LNCAP (cell line): ENCODE measurements at regions not wholly inside any gene's neighbourhood (a gene's known extent, or its start where the extent isn't known, plus 50 kb on each side); places are given as distances from the start of the nearest gene placed in this dataset.

ENCODE experiments used
- TF ChIP-seq, protein P1 (sequence below): fragments of 450-650 bp; IDR thresholded peaks from 2 replicates; pipeline ENCODE4 v1.5.1; 2017; ENCODE audit warnings: mild to moderate bottlenecking

- TF ChIP-seq, protein P1, sequence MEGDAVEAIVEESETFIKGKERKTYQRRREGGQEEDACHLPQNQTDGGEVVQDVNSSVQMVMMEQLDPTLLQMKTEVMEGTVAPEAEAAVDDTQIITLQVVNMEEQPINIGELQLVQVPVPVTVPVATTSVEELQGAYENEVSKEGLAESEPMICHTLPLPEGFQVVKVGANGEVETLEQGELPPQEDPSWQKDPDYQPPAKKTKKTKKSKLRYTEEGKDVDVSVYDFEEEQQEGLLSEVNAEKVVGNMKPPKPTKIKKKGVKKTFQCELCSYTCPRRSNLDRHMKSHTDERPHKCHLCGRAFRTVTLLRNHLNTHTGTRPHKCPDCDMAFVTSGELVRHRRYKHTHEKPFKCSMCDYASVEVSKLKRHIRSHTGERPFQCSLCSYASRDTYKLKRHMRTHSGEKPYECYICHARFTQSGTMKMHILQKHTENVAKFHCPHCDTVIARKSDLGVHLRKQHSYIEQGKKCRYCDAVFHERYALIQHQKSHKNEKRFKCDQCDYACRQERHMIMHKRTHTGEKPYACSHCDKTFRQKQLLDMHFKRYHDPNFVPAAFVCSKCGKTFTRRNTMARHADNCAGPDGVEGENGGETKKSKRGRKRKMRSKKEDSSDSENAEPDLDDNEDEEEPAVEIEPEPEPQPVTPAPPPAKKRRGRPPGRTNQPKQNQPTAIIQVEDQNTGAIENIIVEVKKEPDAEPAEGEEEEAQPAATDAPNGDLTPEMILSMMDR = no peak
These were observed 280.4 kb downstream of the KLHL4 start for GRCh38 chrX:87798039-87798438.

DNA sequence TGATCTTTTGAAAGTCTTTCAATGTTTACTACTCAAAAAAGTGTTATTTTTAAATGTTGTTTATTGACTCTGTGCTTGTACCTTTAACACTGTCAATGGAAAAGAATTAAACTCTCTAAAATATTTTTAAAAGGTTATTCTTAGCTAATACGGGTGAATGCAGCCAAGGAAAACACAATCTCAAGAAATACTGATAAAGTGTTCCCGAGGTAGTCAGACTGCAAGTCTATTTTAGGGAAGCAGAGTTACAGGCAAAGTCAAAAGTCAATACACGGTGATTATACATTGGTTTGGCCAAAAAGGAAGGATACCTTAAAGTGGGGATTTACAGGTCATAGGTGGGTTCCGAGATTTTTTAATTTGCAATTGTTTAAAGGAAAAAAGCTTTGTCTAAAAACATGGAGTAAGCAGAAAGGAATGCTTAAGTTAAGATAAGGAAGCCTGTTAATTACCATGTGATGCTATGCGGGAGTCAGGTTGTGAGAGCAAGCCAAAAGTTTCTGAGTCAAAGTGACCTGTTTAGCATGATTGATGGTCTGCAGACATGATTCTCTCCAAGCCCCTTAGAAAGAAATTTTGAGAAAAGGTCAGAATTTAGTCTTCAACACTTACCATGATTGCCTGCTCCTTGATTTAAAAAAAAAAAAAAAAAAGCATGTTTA, 288.4 kb downstream of the KLHL4 start:
- TF ChIP-seq, protein P1 = no peak

DNA sequence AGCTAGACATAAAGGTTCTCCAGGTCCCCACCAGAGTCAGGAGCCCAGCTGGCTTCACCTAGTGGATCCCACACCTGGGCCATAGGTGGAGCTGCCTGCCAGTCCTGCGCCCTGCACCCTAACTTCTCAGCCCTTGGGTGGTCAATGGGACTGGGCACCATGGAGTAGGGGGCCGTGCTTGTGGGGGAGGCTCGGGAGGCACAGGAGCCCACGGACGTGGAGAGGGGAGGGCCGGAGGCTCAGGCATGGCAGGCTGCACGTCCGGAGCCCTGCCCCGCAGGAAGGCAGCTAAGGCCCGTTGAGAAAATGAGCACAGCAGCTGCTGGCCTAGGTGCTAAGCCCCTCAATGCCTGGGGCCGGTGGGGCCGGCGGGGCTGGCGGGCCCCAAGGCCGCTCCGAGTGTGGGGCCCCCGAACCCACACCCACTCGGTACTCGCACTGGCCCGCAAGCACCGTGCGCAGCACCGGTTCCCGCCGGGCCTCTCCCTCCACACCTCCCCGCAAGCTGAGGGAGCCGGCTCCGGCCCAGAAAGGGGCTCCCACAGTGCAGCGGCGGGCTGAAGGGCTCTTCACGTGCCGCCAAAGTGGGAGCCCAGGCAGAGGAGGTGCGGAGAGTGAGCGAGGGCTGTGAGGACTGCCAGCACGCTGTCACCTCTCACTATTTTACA, 291.1 kb downstream of the KLHL4 start:
- TF ChIP-seq, protein P1 = no peak

- TF ChIP-seq, protein P1 = no peak
These were observed 296.0 kb downstream of the KLHL4 start for GRCh38 chrX:87813566-87813965.

DNA sequence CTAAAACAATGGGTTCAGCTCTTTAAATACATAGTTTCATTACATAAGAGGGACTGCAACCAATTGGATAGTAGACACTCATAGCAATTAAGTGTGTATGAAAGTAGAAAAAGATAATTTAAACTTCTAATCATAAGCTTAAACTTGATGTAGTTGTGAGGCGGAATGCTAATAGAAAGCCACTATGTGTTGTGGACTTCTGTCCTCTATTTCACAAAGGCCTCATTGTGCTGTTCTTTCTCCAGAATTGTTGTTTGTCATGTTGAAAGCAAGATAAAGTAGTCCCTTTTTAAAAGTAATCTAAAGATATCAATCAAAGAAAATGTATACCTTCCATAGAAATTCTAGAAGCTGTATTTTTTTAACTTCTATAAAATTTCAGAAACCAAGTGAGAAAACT, 329.4 kb downstream of the KLHL4 start:
- TF ChIP-seq, protein P1 = no peak

DNA sequence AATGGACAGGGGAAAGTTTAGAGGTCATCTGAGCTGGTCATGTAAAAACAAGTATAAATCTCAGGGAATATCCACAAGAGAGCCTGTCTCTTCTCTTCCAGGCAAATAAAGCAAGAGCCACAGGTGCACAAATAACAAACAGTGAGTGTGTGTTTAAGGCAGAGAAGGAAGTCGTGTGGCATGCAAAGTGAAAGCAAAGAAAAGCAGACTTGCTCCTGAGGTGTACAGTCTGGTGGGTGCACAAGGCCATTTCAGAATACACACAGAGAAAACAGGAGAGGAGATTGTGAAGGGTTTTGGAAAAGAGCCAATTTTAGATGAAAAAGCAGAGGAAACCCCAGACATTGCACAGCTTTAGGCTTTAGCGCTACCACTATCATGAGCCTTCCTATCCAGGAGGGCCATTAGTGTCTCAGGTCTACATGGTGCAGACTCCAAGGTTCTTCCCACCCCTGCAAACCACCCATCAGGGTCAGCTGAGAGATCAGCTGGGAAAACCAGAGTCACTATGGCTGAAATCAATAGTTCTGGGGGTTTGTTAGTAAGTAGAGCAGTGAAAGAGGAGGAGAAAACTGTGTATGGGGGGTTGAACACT, 355.8 kb downstream of the KLHL4 start:
- TF ChIP-seq, protein P1 = no peak

- TF ChIP-seq, protein P1 = no peak
These were observed 356.4 kb downstream of the KLHL4 start for GRCh38 chrX:87874043-87874442.
